ENCODE measurements at regions not wholly inside any gene's neighbourhood (a gene's known extent, or its start where the extent isn't known, plus 50 kb on each side); places are given as distances from the start of the nearest gene placed in this dataset.

GRCh38 chr1:191905781-191906180 lies 252.5 kb upstream of the RGS18 start:
- no peak for TF ChIP-seq CTCF (IDR thresholded peaks at IDR 0.05)
- POLR2A ChIA-PET, result no interaction called here
- no peak for ATAC-seq (ENCODE audit: low read depth)
- H3K27me3 Mint-ChIP-seq, result no peaks in the 10 kb centered on the region
- no peak for DNase-seq
- CTCF ChIA-PET, result no interaction called here
- intact Hi-C loops (cut with micrococcal nuclease), result no loop called here
- H3K9me3 Mint-ChIP-seq, result no peaks in the 10 kb centered on the region
- no peaks in the 10 kb centered on the region for H3K4me1 Mint-ChIP-seq
- H3K4me3 Mint-ChIP-seq, result no peak overlapping the region
- H3K27ac Mint-ChIP-seq, result no peak overlapping the region
- no peaks in the 10 kb centered on the region for H3K36me3 Mint-ChIP-seq (ENCODE audit: low read depth)

- intact Hi-C loops (cut with micrococcal nuclease), result no loop called here
- no peak for DNase-seq
Observed at GRCh38 chr1:191907121-191907520, 251.1 kb upstream of the RGS18 start.

GRCh38 chr1:191910245-191910644 lies 248.0 kb upstream of the RGS18 start:
- CTCF ChIA-PET, result no interaction called here
- Mint-ChIP-seq H3K4me1 (no peaks in the 10 kb centered on the region), H3K36me3 (ENCODE audit: low read depth) (no peaks in the 10 kb centered on the region), H3K27me3 (no peaks in the 10 kb centered on the region), H3K4me3 (no peak overlapping the region), H3K27ac (no peak overlapping the region), H3K9me3 (no peaks in the 10 kb centered on the region)
- POLR2A ChIA-PET, result no interaction called here
- no peak for TF ChIP-seq CTCF (IDR thresholded peaks at IDR 0.05)
- intact Hi-C loops (cut with micrococcal nuclease), result no loop called here
- no peak for DNase-seq
- ATAC-seq (ENCODE audit: low read depth), result no peak

More at GRCh38 chr1:191907121-191907520, 251.1 kb upstream of the RGS18 start:
- H3K36me3 Mint-ChIP-seq (ENCODE audit: low read depth), result no peaks in the 10 kb centered on the region
- H3K27ac Mint-ChIP-seq, result no peak overlapping the region
- no peak for TF ChIP-seq CTCF (IDR thresholded peaks at IDR 0.05)
- no peak overlapping the region for H3K4me3 Mint-ChIP-seq
- POLR2A ChIA-PET, result no interaction called here
- CTCF ChIA-PET, result no interaction called here
- H3K27me3 Mint-ChIP-seq, result no peaks in the 10 kb centered on the region
- no peaks in the 10 kb centered on the region for H3K9me3 Mint-ChIP-seq
- no peaks in the 10 kb centered on the region for H3K4me1 Mint-ChIP-seq
- ATAC-seq (ENCODE audit: low read depth), result no peak

- no peak overlapping the region for H3K4me3 Mint-ChIP-seq
- no peaks in the 10 kb centered on the region for H3K9me3 Mint-ChIP-seq
- no peaks in the 10 kb centered on the region for H3K4me1 Mint-ChIP-seq
- ATAC-seq (ENCODE audit: low read depth) (no peak), DNase-seq (no peak)
- ChIA-PET POLR2A (no interaction called here), CTCF (no interaction called here)
- intact Hi-C loops (cut with micrococcal nuclease), result no loop called here
- H3K36me3 Mint-ChIP-seq (ENCODE audit: low read depth), result no peaks in the 10 kb centered on the region
- H3K27ac Mint-ChIP-seq, result no peak overlapping the region
- TF ChIP-seq CTCF (IDR thresholded peaks at IDR 0.05), result no peak
- no peaks in the 10 kb centered on the region for H3K27me3 Mint-ChIP-seq
Observed at GRCh38 chr1:191912517-191912916, 245.7 kb upstream of the RGS18 start.

GRCh38 chr1:191913260-191913977 lies 244.8 kb upstream of the RGS18 start:
- DNase-seq, result no peak
- Mint-ChIP-seq H3K27ac (no peak overlapping the region), H3K4me3 (no peak overlapping the region), H3K9me3 (no peaks in the 10 kb centered on the region), H3K36me3 (ENCODE audit: low read depth) (no peaks in the 10 kb centered on the region), H3K27me3 (no peaks in the 10 kb centered on the region), H3K4me1 (no peaks in the 10 kb centered on the region)
- ChIA-PET CTCF (no interaction called here), POLR2A (no interaction called here)
- intact Hi-C loops (cut with micrococcal nuclease), result no loop called here
- no peak for TF ChIP-seq CTCF (IDR thresholded peaks at IDR 0.05)
- no peak for ATAC-seq (ENCODE audit: low read depth)
